HEK293 (cell line): ENCODE measurements at regions not wholly inside any gene's neighbourhood (a gene's known extent, or its start where the extent isn't known, plus 50 kb on each side); places are given as distances from the start of the nearest gene placed in this dataset.

Experiments used
- CTCF ChIA-PET: fragments of 350-600 bp; formaldehyde crosslinking; extraction: SDS; loops from one replicate; lab custom pipeline; 2021; ENCODE audit warnings: antibody characterized with exemption; lab: Yijun Ruan, JAX
- POLR2A ChIA-PET: fragments of 300-600 bp; formaldehyde crosslinking; extraction: SDS; loops from one replicate; lab custom pipeline; 2020; ENCODE audit warnings: antibody characterized with exemption, inconsistent platforms; lab: Yijun Ruan, JAX
- H3K27ac ChIP-seq: fragments of 200-500 bp; sonication (Bioruptor generic); 2 replicates; pipeline ENCODE4 v1.5.1; 2014; ENCODE audit warnings: low read depth, low read length, control low read depth, inconsistent platforms; ENCODE audit errors: extremely low read depth
- H3K36me3 ChIP-seq, 2 experiments: fragments of 200-500 bp in 1 of 2; sonication (Bioruptor generic) in 1 of 2; 1 replicate in 1 of 2; 2 replicates in 1 of 2; pipeline ENCODE4 v1.5.1; 2014 to 2017; ENCODE audit warnings: inconsistent platforms in 2 of 2, low read length in 2 of 2; ENCODE audit not compliant: control insufficient read depth in 2 of 2, insufficient read depth in 1 of 2
- H3K4me1 ChIP-seq: fragments of 200-500 bp; sonication (Bioruptor generic); 2 replicates; pipeline ENCODE4 v1.5.1; 2014; ENCODE audit warnings: mild to moderate bottlenecking, low read length, inconsistent platforms; ENCODE audit not compliant: control insufficient read depth, insufficient read depth
- H3K4me3 ChIP-seq: 2 replicates; pipeline ENCODE4 v1.5.1; 2011; ENCODE audit warnings: low read depth, mild to moderate bottlenecking, control low read depth, low read length, moderate library complexity
- H3K9me3 ChIP-seq: fragments of 200-500 bp; sonication (Bioruptor generic); 2 replicates; pipeline ENCODE4 v1.5.1; 2014; ENCODE audit warnings: low read depth, low read length, inconsistent platforms; ENCODE audit not compliant: control insufficient read depth, insufficient read depth
- KLF16 ChIP-seq: fragments of 450-650 bp; formaldehyde crosslinking; IDR thresholded peaks from 2 replicates; pipeline ENCODE4 v1.5.1; 2017; ENCODE audit warnings: missing biosample characterization, missing genetic modification characterization
- KLF9 ChIP-seq: fragments of 450-650 bp; formaldehyde crosslinking; IDR thresholded peaks from 2 replicates; pipeline ENCODE4 v1.5.1; 2016; ENCODE audit warnings: missing biosample characterization, missing genetic modification characterization, low read depth
- SP2 ChIP-seq: fragments of 450-650 bp; formaldehyde crosslinking; IDR thresholded peaks from 2 replicates; pipeline ENCODE4 v1.5.1; 2016; ENCODE audit warnings: missing biosample characterization, missing genetic modification characterization
- SP7 ChIP-seq: fragments of 450-650 bp; formaldehyde crosslinking; IDR thresholded peaks from 2 replicates; pipeline ENCODE4 v1.5.1; 2016; ENCODE audit warnings: missing biosample characterization, missing genetic modification characterization
- YY1 ChIP-seq: fragments of 450-650 bp; formaldehyde crosslinking; IDR thresholded peaks from 2 replicates; pipeline ENCODE4 v1.5.1; 2018; ENCODE audit warnings: missing biosample characterization, missing genetic modification characterization
- ZBTB48 ChIP-seq: fragments of 450-650 bp; formaldehyde crosslinking; IDR thresholded peaks from 2 replicates; pipeline ENCODE4 v1.5.1; 2016; ENCODE audit warnings: missing biosample characterization, missing genetic modification characterization
- ZFP3 ChIP-seq: fragments of 450-650 bp; formaldehyde crosslinking; IDR thresholded peaks from 2 replicates; pipeline ENCODE4 v1.5.1; 2016; ENCODE audit warnings: low read depth, missing biosample characterization, missing genetic modification characterization
- ZFP41 ChIP-seq: fragments of 450-650 bp; formaldehyde crosslinking; IDR thresholded peaks from 2 replicates; pipeline ENCODE4 v1.5.1; 2016; ENCODE audit warnings: missing biosample characterization, missing genetic modification characterization, borderline replicate concordance
- ZNF157 ChIP-seq: fragments of 450-650 bp; formaldehyde crosslinking; IDR thresholded peaks from 2 replicates; pipeline ENCODE4 v1.5.1; 2016; ENCODE audit warnings: missing biosample characterization, missing genetic modification characterization
- ZNF175 ChIP-seq: fragments of 450-650 bp; formaldehyde crosslinking; IDR thresholded peaks from 2 replicates; pipeline ENCODE4 v1.5.1; 2016; ENCODE audit warnings: missing biosample characterization, missing genetic modification characterization
- ZNF354C ChIP-seq: fragments of 450-650 bp; formaldehyde crosslinking; IDR thresholded peaks from 2 replicates; pipeline ENCODE4 v1.5.1; 2016; ENCODE audit warnings: missing biosample characterization, missing genetic modification characterization, low read depth, borderline replicate concordance
- ZNF529 ChIP-seq: fragments of 450-650 bp; formaldehyde crosslinking; IDR thresholded peaks from 2 replicates; pipeline ENCODE4 v1.5.1; 2017; ENCODE audit warnings: missing genetic modification characterization, missing biosample characterization; ENCODE audit not compliant: insufficient replicate concordance
- ZNF549 ChIP-seq: fragments of 450-650 bp; IDR thresholded peaks from 2 replicates; pipeline ENCODE4 v1.5.1; 2018; ENCODE audit warnings: missing biosample characterization, missing genetic modification characterization, mild to moderate bottlenecking, inconsistent platforms, moderate library complexity
- ZNF561 ChIP-seq: fragments of 450-650 bp; IDR thresholded peaks from 2 replicates; pipeline ENCODE4 v1.5.1; 2018; ENCODE audit warnings: missing biosample characterization, missing genetic modification characterization, borderline replicate concordance
- ZNF571 ChIP-seq: fragments of 450-650 bp; formaldehyde crosslinking; IDR thresholded peaks from 2 replicates; pipeline ENCODE4 v1.5.0; 2017; ENCODE audit warnings: missing biosample characterization, missing genetic modification characterization
- ZNF660 ChIP-seq: fragments of 450-650 bp; IDR thresholded peaks from 2 replicates; pipeline ENCODE4 v1.5.1; 2018; ENCODE audit warnings: missing biosample characterization, mild to moderate bottlenecking, missing genetic modification characterization
- ZNF777 ChIP-seq: fragments of 450-650 bp; formaldehyde crosslinking; IDR thresholded peaks from 2 replicates; pipeline ENCODE4 v1.5.1; 2017; ENCODE audit warnings: missing biosample characterization, missing genetic modification characterization, borderline replicate concordance
- ZNF843 ChIP-seq: fragments of 450-650 bp; formaldehyde crosslinking; IDR thresholded peaks from 2 replicates; pipeline ENCODE4 v1.5.1; 2016; ENCODE audit warnings: missing biosample characterization, missing genetic modification characterization
- TF ChIP-seq, protein P1 (sequence below): fragments of 450-650 bp; formaldehyde crosslinking; IDR thresholded peaks from 2 replicates; pipeline ENCODE4 v1.5.1; 2017; ENCODE audit warnings: missing biosample characterization, missing genetic modification characterization
- TF ChIP-seq, protein P2 (sequence below): fragments of 450-650 bp; formaldehyde crosslinking; IDR thresholded peaks from 2 replicates; pipeline ENCODE4 v1.5.1; 2017; ENCODE audit warnings: missing biosample characterization, missing genetic modification characterization
- TF ChIP-seq, protein P3 (sequence below): fragments of 450-650 bp; formaldehyde crosslinking; IDR thresholded peaks from 2 replicates; pipeline ENCODE4 v1.5.1; 2016; ENCODE audit warnings: missing biosample characterization, missing genetic modification characterization
- TF ChIP-seq, protein P4 (sequence below): fragments of 450-650 bp; formaldehyde crosslinking; IDR thresholded peaks from 2 replicates; pipeline ENCODE4 v1.5.1; 2016; ENCODE audit warnings: missing biosample characterization, missing genetic modification characterization, low read depth

DNA sequence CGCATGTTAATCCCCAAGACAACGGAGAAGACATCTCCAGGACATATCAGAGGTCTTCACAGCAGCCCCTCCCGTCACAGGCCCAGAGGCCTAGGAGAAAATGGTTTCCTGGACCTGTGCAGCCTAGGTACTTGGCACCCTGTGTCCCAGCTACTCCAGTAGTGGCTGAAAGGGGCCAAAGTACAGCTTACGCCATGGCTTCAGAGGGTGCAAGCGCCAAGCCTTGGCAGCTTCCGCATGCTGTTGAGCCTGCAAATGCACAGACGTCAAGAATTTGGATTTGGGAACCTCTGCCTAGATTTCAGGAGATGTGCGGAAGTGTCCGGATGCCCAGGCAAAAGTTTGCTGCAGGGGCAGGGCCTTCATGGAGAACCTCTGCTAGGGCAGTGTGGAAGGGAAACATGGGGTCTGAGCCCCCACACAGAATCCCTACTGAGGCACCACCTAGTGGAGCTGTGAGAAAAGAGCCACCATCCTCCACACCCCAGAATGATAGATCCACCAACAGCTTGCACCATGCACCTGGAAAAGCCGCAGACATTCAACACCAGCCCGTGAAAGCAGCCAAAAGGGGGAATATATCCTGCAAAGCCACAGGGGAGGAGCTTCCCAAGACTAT is 159.3 kb upstream of the COX10 start (continued):
- TF ChIP-seq ZNF777 (tag by site-specific recombination), result no peak
- no peak for TF ChIP-seq ZNF529 (tag by site-specific recombination)
- TF ChIP-seq ZNF549 (tag by site-specific recombination), result no peak
- TF ChIP-seq ZNF843, result no peak

DNA sequence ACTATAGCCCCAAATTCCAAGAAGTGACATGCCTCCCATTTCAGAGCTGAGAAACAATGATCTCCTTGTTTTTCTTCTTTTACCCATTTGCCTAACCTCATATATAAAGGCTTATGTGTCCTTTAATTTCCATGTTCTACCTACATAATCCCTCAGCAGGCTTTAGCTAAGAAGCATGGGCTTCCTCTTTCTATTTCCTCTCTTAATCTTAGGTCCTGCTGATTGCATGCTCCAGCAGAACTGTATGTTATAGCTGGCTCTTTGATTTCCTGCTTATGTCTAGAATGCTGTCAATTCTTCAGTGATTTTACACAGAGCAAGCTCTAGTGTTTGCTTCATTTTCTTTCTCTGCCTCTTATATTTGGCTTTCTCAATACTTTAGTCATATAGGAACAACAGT is 151.7 kb upstream of the COX10 start:
- POLR2A ChIA-PET, result no interaction called here
- H3K27ac ChIP-seq, result no peak overlapping the region
- H3K36me3 ChIP-seq, result no peaks in the 10 kb centered on the region
- no peaks in the 10 kb centered on the region for H3K4me1 ChIP-seq
- TF ChIP-seq ZNF561 (no peak), KLF16 (tag by site-specific recombination) (no peak), SP2 (tag by site-specific recombination) (no peak), ZFP41 (no peak)
- CTCF ChIA-PET, result interaction anchor here (0.5 kb wide), 1 partner anchor 31 kb away, joined by 3 read pairs; no protein-coding TSS in a partner anchor
- no peaks in the 10 kb centered on the region for H3K9me3 ChIP-seq
- H3K4me3 ChIP-seq, result no peak overlapping the region

DNA sequence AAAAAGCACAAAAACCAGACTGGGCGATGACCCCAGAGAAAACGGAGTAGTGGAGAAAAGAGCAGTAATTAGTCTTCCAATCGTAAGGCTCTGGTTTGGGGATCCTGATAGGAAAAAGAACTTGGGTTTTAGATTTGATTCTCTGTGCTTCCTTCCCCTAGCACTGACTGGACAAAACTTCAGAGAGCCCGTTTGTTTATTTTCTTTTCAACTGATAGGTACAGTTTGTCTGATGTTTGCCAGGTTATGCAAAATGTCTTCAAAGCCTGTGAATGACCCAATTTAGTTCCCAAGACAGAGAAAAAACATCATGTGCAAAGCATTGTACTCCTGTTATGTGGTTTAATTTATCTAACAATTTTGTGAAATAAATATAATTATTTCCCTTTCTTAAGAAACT is 151.1 kb upstream of the COX10 start:
- Histone ChIP-seq H3K36me3 (no peaks in the 10 kb centered on the region), H3K27ac (no peak overlapping the region), H3K4me3 (no peak overlapping the region), H3K4me1 (no peaks in the 10 kb centered on the region), H3K9me3 (no peaks in the 10 kb centered on the region)
- TF ChIP-seq, protein P1, sequence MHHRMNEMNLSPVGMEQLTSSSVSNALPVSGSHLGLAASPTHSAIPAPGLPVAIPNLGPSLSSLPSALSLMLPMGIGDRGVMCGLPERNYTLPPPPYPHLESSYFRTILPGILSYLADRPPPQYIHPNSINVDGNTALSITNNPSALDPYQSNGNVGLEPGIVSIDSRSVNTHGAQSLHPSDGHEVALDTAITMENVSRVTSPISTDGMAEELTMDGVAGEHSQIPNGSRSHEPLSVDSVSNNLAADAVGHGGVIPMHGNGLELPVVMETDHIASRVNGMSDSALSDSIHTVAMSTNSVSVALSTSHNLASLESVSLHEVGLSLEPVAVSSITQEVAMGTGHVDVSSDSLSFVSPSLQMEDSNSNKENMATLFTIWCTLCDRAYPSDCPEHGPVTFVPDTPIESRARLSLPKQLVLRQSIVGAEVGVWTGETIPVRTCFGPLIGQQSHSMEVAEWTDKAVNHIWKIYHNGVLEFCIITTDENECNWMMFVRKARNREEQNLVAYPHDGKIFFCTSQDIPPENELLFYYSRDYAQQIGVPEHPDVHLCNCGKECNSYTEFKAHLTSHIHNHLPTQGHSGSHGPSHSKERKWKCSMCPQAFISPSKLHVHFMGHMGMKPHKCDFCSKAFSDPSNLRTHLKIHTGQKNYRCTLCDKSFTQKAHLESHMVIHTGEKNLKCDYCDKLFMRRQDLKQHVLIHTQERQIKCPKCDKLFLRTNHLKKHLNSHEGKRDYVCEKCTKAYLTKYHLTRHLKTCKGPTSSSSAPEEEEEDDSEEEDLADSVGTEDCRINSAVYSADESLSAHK (tag by site-specific recombination), result no peak
- TF ChIP-seq, protein P2, sequence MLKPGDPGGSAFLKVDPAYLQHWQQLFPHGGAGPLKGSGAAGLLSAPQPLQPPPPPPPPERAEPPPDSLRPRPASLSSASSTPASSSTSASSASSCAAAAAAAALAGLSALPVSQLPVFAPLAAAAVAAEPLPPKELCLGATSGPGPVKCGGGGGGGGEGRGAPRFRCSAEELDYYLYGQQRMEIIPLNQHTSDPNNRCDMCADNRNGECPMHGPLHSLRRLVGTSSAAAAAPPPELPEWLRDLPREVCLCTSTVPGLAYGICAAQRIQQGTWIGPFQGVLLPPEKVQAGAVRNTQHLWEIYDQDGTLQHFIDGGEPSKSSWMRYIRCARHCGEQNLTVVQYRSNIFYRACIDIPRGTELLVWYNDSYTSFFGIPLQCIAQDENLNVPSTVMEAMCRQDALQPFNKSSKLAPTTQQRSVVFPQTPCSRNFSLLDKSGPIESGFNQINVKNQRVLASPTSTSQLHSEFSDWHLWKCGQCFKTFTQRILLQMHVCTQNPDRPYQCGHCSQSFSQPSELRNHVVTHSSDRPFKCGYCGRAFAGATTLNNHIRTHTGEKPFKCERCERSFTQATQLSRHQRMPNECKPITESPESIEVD, result no peak
- TF ChIP-seq SP7 (tag by site-specific recombination) (no peak), KLF9 (tag by site-specific recombination) (no peak), ZFP3 (tag by site-specific recombination) (no peak), YY1 (no peak)
- TF ChIP-seq, protein P3, sequence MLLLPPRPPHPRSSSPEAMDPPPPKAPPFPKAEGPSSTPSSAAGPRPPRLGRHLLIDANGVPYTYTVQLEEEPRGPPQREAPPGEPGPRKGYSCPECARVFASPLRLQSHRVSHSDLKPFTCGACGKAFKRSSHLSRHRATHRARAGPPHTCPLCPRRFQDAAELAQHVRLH (tag by site-specific recombination), result no peak
- CTCF ChIA-PET, result no interaction called here
- POLR2A ChIA-PET, result no interaction called here

DNA sequence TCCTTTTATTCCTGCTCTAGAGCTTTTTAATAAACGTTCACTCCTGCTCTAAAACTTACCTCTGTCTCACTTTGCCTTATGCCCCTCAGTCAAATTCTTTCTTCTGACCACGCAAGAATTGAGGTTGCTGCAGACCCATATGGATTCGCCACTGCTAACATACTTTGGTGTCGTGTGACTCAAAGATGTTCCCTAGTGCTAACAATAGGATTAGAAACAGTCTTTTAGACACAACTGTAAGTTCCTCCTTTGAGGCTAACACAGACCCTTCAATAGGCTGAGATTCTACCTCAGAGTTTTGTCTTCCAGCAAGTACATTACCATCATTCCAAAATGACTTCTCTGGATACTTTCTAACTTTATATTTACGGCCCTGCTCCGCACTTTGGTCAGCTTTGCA is 149.5 kb upstream of the COX10 start:
- Histone ChIP-seq H3K4me3 (no peak overlapping the region), H3K4me1 (no peaks in the 10 kb centered on the region), H3K27ac (no peak overlapping the region), H3K9me3 (no peaks in the 10 kb centered on the region), H3K36me3 (no peaks in the 10 kb centered on the region)
- CTCF ChIA-PET, result no interaction called here
- POLR2A ChIA-PET, result no interaction called here
- TF ChIP-seq ZBTB48, result no peak
- TF ChIP-seq ZNF571 (tag by site-specific recombination), result no peak
- TF ChIP-seq, protein P4, sequence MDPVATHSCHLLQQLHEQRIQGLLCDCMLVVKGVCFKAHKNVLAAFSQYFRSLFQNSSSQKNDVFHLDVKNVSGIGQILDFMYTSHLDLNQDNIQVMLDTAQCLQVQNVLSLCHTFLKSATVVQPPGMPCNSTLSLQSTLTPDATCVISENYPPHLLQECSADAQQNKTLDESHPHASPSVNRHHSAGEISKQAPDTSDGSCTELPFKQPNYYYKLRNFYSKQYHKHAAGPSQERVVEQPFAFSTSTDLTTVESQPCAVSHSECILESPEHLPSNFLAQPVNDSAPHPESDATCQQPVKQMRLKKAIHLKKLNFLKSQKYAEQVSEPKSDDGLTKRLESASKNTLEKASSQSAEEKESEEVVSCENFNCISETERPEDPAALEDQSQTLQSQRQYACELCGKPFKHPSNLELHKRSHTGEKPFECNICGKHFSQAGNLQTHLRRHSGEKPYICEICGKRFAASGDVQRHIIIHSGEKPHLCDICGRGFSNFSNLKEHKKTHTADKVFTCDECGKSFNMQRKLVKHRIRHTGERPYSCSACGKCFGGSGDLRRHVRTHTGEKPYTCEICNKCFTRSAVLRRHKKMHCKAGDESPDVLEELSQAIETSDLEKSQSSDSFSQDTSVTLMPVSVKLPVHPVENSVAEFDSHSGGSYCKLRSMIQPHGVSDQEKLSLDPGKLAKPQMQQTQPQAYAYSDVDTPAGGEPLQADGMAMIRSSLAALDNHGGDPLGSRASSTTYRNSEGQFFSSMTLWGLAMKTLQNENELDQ (tag by site-specific recombination), result no peak
- no peak for TF ChIP-seq ZNF175 (tag by site-specific recombination)
- no peak for TF ChIP-seq ZNF660 (tag by site-specific recombination)
- no peak for TF ChIP-seq ZNF157 (tag by site-specific recombination)
- no peak for TF ChIP-seq ZNF354C (tag by site-specific recombination)
